Keratinocyte (primary cell): ENCODE measurements at regions not wholly inside any gene's neighbourhood (a gene's known extent, or its start where the extent isn't known, plus 50 kb on each side); places are given as distances from the start of the nearest gene placed in this dataset.

ENCODE experiments used
- CTCF ChIP-seq, 3 experiments: IDR thresholded peaks in 1 of 3; conservative IDR thresholded peaks in 1 of 3; optimal IDR thresholded peaks in 1 of 3; 2 replicates in 2 of 3; 3 replicates in 1 of 3; pipeline versions ENCODE3 to v1.5.1; 2011; ENCODE audit warnings: low read length in 3 of 3, mild to moderate bottlenecking in 3 of 3, moderate library complexity in 2 of 3, control low read depth in 1 of 3, inconsistent platforms in 1 of 3; ENCODE audit not compliant: insufficient read depth in 2 of 3; ENCODE audit errors: extremely low read depth in 1 of 3
- EZH2 ChIP-seq: IDR thresholded peaks from one replicate; pipeline ENCODE4 v1.6.1; 2012; ENCODE audit warnings: inconsistent platforms, mild to moderate bottlenecking, low read length, moderate library complexity

GRCh38 chr9:102550266-102550665, 444.9 kb upstream of the CYLC2 start:
- TF ChIP-seq CTCF (optimal IDR thresholded peaks at IDR 0.05 in 1 of 3, IDR thresholded peaks at IDR 0.05 in 1 of 3, conservative IDR thresholded peaks at IDR 0.05 in 1 of 3; ENCODE audit: extremely low read depth in 1 of 3, insufficient read depth in 2 of 3, low read length in 3 of 3) = no peak
- no peak for TF ChIP-seq EZH2
